Uterus (tissue), 2 donors: ENCODE measurements at regions not wholly inside any gene's neighbourhood (a gene's known extent, or its start where the extent isn't known, plus 50 kb on each side); places are given as distances from the start of the nearest gene placed in this dataset.

Experiments used
- POLR2A ChIP-seq, 2 donors: fragments of 450-650 bp; IDR thresholded peaks; one replicate each; pipeline ENCODE4 v1.6.1; 2016; ENCODE audit warnings: antibody characterized with exemption in 2 of 2, mild to moderate bottlenecking in 1 of 2, moderate library complexity in 1 of 2
- TF ChIP-seq, protein P1 (sequence below), 4 experiments: fragments of 200-600 bp in 2 of 4; fragments of 450-650 bp in 2 of 4; sonication (generic) in 2 of 4; IDR thresholded peaks; one replicate each; pipeline ENCODE4 v1.5.1; 2016 to 2019; ENCODE audit warnings: antibody characterized with exemption in 4 of 4, mild to moderate bottlenecking in 2 of 4, moderate library complexity in 1 of 4

DNA sequence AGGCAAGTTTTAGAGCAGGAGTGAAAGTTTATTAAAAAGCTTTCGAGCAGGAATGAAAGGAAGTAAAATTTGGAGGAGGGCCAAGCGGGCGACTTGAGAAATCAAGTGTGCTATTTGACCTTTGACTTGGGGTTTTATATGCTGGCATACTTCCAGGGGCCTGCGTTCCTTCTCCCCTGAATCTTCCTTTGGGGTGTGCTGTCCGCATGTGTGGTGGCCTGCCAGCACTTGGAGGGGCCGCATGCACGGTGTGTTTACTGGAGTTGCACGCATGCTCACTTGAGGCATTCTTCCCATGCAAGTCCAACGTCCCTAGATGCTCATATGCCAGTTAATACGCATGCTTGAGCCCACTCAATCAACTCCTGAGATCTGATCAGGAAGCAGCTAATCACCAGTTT lies 78.3 kb upstream of the MAP4K4 start:
- TF ChIP-seq, protein P1, sequence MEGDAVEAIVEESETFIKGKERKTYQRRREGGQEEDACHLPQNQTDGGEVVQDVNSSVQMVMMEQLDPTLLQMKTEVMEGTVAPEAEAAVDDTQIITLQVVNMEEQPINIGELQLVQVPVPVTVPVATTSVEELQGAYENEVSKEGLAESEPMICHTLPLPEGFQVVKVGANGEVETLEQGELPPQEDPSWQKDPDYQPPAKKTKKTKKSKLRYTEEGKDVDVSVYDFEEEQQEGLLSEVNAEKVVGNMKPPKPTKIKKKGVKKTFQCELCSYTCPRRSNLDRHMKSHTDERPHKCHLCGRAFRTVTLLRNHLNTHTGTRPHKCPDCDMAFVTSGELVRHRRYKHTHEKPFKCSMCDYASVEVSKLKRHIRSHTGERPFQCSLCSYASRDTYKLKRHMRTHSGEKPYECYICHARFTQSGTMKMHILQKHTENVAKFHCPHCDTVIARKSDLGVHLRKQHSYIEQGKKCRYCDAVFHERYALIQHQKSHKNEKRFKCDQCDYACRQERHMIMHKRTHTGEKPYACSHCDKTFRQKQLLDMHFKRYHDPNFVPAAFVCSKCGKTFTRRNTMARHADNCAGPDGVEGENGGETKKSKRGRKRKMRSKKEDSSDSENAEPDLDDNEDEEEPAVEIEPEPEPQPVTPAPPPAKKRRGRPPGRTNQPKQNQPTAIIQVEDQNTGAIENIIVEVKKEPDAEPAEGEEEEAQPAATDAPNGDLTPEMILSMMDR (IDR thresholded peaks at IDR 0.05) = no peak
- no peak for TF ChIP-seq POLR2A (IDR thresholded peaks at IDR 0.05)
